Retinal pigment epithelial cell (primary cell): ENCODE measurements at regions not wholly inside any gene's neighbourhood (a gene's known extent, or its start where the extent isn't known, plus 50 kb on each side); places are given as distances from the start of the nearest gene placed in this dataset.

Experiments used
- DNase-seq: peaks from one replicate; pipeline ENCODE4 v3.0.0-alpha.2; 2010; ENCODE audit warnings: low read depth
- H3K4me3 ChIP-seq: 2 replicates; pipeline ENCODE4 v1.5.1; 2011; ENCODE audit warnings: mild to moderate bottlenecking, low read length, control low read depth, moderate library complexity
- CTCF ChIP-seq: conservative IDR thresholded peaks from 2 replicates; pipeline ENCODE4 v1.5.1; 2011; ENCODE audit warnings: low read depth, low read length, control low read depth, inconsistent platforms

GRCh38 chr19:29083863-29084262, 129.1 kb downstream of the UQCRFS1 start:
- DNase-seq, result no peak
- no peak overlapping the region for H3K4me3 ChIP-seq
- no peak for TF ChIP-seq CTCF

- DNase-seq, result no peak
- no peak overlapping the region for H3K4me3 ChIP-seq
- no peak for TF ChIP-seq CTCF
Measured at GRCh38 chr19:29079356-29080032, 133.5 kb downstream of the UQCRFS1 start.

GRCh38 chr19:29076963-29077362, 136.0 kb downstream of the UQCRFS1 start:
- H3K4me3 ChIP-seq, result no peak overlapping the region
- DNase-seq, result no peak
- no peak for TF ChIP-seq CTCF

- DNase-seq, result no peak
- no peak for TF ChIP-seq CTCF
- no peak overlapping the region for H3K4me3 ChIP-seq
Measured at GRCh38 chr19:29076161-29076560, 136.8 kb downstream of the UQCRFS1 start.

GRCh38 chr19:29075149-29075548, 137.8 kb downstream of the UQCRFS1 start:
- H3K4me3 ChIP-seq, result no peak overlapping the region
- no peak for DNase-seq
- TF ChIP-seq CTCF, result no peak

GRCh38 chr19:29074579-29074978, 138.4 kb downstream of the UQCRFS1 start:
- DNase-seq, result no peak
- no peak overlapping the region for H3K4me3 ChIP-seq
- TF ChIP-seq CTCF, result no peak

- TF ChIP-seq CTCF, result no peak
- no peak overlapping the region for H3K4me3 ChIP-seq
Measured at GRCh38 chr19:29067831-29068230, 145.1 kb downstream of the UQCRFS1 start.

More at GRCh38 chr19:29067831-29068230, 145.1 kb downstream of the UQCRFS1 start:
- no peak for DNase-seq
